Mesenchymal stem cell (in vitro differentiated cells and primary cell): ENCODE measurements at regions not wholly inside any gene's neighbourhood (a gene's known extent, or its start where the extent isn't known, plus 50 kb on each side); places are given as distances from the start of the nearest gene placed in this dataset.

ENCODE experiments used
- DNase-seq: peaks from one replicate; pipeline ENCODE4 v3.0.0-alpha.2; 2013
- H2AFZ ChIP-seq: one replicate; pipeline ENCODE4 v1.6.1; 2013; ENCODE audit warnings: low read depth, mild to moderate bottlenecking, control low read depth, inconsistent platforms, low read length, moderate library complexity
- H2AK5ac ChIP-seq: 2 replicates; pipeline ENCODE4 v1.6.1; 2013; ENCODE audit warnings: low read length, moderate library complexity, mild to moderate bottlenecking, inconsistent platforms; ENCODE audit not compliant: severe bottlenecking
- H2BK120ac ChIP-seq: one replicate; pipeline ENCODE4 v1.6.1; 2013; ENCODE audit warnings: low read depth, mild to moderate bottlenecking, inconsistent platforms, low read length, moderate library complexity
- H2BK12ac ChIP-seq, 2 experiments: one replicate each; pipeline ENCODE4 v1.6.1; 2013; ENCODE audit warnings: inconsistent platforms in 2 of 2, low read length in 2 of 2, mild to moderate bottlenecking in 2 of 2, moderate library complexity in 2 of 2, control low read depth in 1 of 2
- H2BK15ac ChIP-seq: one replicate; pipeline ENCODE4 v1.6.1; 2013; ENCODE audit warnings: mild to moderate bottlenecking, low read depth, inconsistent platforms; ENCODE audit not compliant: poor library complexity, severe bottlenecking
- H2BK5ac ChIP-seq: 2 replicates; pipeline ENCODE4 v1.6.1; 2013; ENCODE audit warnings: low read depth, mild to moderate bottlenecking, low read length, control low read depth, inconsistent platforms; ENCODE audit not compliant: poor library complexity, severe bottlenecking
- H3K14ac ChIP-seq, 2 experiments: one replicate each; pipeline ENCODE4 v1.6.1; 2013; ENCODE audit warnings: inconsistent platforms in 2 of 2, low read length in 2 of 2, control low read depth in 1 of 2, mild to moderate bottlenecking in 1 of 2, moderate library complexity in 1 of 2
- H3K18ac ChIP-seq, 2 experiments: one replicate each; pipeline ENCODE4 v1.6.1; 2013; ENCODE audit warnings: inconsistent platforms in 2 of 2, low read length in 2 of 2, control low read depth in 1 of 2, low read depth in 1 of 2, mild to moderate bottlenecking in 1 of 2
- H3K23ac ChIP-seq, 2 experiments: one replicate each; pipeline ENCODE4 v1.6.1; 2013; ENCODE audit warnings: inconsistent platforms in 2 of 2, low read length in 2 of 2, mild to moderate bottlenecking in 2 of 2, moderate library complexity in 2 of 2, control low read depth in 1 of 2
- H3K27ac ChIP-seq: 2 replicates; pipeline ENCODE4 v1.5.1; 2013; ENCODE audit warnings: mild to moderate bottlenecking, moderate library complexity, low read length, control low read depth, inconsistent platforms; ENCODE audit not compliant: poor library complexity, severe bottlenecking
- H3K27me3 ChIP-seq, 2 experiments: 2 replicates each; pipeline versions ENCODE4 v1.6.1 to v1.7.0; 2013; ENCODE audit warnings: low read length in 2 of 2, mild to moderate bottlenecking in 2 of 2, moderate library complexity in 2 of 2, control low read depth in 1 of 2, inconsistent platforms in 1 of 2; ENCODE audit not compliant: control insufficient read depth in 1 of 2, insufficient read depth in 1 of 2
- H3K36me3 ChIP-seq, 2 experiments: 2 replicates each; pipeline versions ENCODE4 v1.6.1 to v1.7.0; 2013; ENCODE audit warnings: low read length in 2 of 2, control low read depth in 1 of 2, inconsistent platforms in 1 of 2, low read depth in 1 of 2, mild to moderate bottlenecking in 1 of 2; ENCODE audit not compliant: insufficient read depth in 2 of 2, control insufficient read depth in 1 of 2
- H3K4ac ChIP-seq, 2 experiments: one replicate each; pipeline ENCODE4 v1.6.1; 2013; ENCODE audit warnings: inconsistent platforms in 2 of 2, low read length in 2 of 2, mild to moderate bottlenecking in 2 of 2, moderate library complexity in 2 of 2, control low read depth in 1 of 2, low read depth in 1 of 2
- H3K4me1 ChIP-seq: 2 replicates; pipeline ENCODE4 v1.6.1; 2013; ENCODE audit warnings: low read depth, low read length, control low read depth; ENCODE audit not compliant: control insufficient read depth, insufficient read depth
- H3K4me2 ChIP-seq: 2 replicates; pipeline ENCODE4 v1.6.1; 2013; ENCODE audit warnings: low read length, mild to moderate bottlenecking, inconsistent platforms; ENCODE audit not compliant: poor library complexity, severe bottlenecking
- H3K4me3 ChIP-seq, 2 experiments: 2 replicates each; pipeline versions ENCODE4 v1.5.1 to v1.7.0; 2013; ENCODE audit warnings: low read length in 2 of 2, mild to moderate bottlenecking in 2 of 2, control low read depth in 1 of 2, low read depth in 1 of 2; ENCODE audit not compliant: insufficient read depth in 1 of 2
- H3K79me1 ChIP-seq: replicated peaks from 2 replicates; pipeline ENCODE4 v1.6.1; 2013; ENCODE audit warnings: mild to moderate bottlenecking, control low read depth, low read length, inconsistent platforms; ENCODE audit not compliant: poor library complexity, severe bottlenecking
- H3K9ac ChIP-seq: 2 replicates; pipeline ENCODE4 v1.7.0; 2013; ENCODE audit warnings: mild to moderate bottlenecking, low read length, moderate library complexity
- H3K9me3 ChIP-seq: 2 replicates; pipeline ENCODE4 v1.7.0; 2013; ENCODE audit warnings: mild to moderate bottlenecking, low read length; ENCODE audit not compliant: control insufficient read depth
- H4K8ac ChIP-seq: one replicate; pipeline ENCODE4 v1.6.1; 2013; ENCODE audit warnings: inconsistent platforms, mild to moderate bottlenecking, low read length, moderate library complexity
- H4K91ac ChIP-seq: one replicate; pipeline ENCODE4 v1.6.1; 2013; ENCODE audit warnings: mild to moderate bottlenecking, low read length, inconsistent platforms
- WGBS: methylation state at CpG from one replicate; pipeline ENCODE4 v1.1.7; 2013; ENCODE audit warnings: mixed read lengths; 5-methylcytosine and 5-hydroxymethylcytosine counted together

DNA sequence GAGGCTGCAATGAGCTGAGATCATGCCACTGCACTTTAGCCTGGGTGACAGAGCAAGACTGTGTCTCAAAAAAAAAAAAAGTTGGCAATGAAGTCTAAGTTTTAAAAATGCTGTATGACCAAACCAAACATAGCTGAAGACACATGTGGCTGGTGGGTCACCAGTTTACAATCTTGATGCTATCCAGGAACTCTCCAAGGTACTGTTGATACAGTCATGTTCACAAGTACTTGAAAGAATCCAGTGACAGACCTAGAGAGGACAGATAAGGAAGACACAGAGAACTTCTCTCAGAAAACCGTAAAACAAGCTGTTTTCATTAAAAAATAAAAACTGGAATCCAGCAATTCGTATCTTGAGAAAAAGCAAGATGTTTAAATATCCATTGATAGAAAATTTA lies 95.7 kb downstream of the ACTBL2 start:
- no peaks in the 10 kb centered on the region for H3K27me3 ChIP-seq

DNA sequence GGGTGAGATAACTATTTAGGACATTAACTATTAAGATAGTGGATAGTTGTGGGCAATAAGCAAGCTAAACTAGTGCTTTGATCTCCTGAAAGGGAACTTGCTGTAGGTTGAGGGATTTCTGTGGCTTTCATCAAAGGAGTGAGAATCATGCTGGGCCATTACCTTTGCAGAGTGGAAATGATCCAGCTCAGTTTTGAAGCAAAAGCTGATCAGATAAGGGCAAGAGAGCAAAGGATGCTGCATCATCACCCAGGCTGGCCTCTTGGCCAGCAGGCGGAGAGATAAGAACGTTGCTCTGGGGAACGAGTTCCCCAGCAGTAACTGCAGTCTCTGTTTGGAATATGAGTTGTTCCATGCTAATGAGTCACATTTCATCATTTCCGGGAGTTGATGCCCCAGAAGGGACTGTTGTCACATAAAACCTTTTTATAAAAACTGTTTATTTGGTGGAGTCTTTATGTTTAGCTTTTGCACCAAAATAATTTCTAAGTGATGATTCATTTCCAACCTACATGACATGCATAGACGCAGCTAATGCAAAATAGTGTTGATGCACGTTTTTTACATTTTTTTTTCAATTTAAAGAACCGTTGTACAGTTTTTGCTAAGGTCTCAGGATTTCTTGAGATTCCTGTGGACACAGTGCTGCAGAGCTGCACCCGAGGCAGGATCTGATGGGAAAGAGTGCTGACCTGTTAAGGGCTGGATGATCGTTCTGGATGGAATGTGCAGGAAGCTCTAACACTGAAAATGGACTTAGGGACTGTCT lies 99.3 kb downstream of the ACTBL2 start:
- Histone ChIP-seq H3K79me1 (no peaks in the 10 kb centered on the region), H3K14ac (no peak overlapping the region), H2BK15ac (no peak overlapping the region), H3K27me3 (no peaks in the 10 kb centered on the region), H3K9ac (peak overlapping the region; percentile 78), H3K18ac (peak overlapping the region in 1 of 2 experiments; percentile 54), H4K8ac (peak overlapping the region; percentile 35), H3K23ac (no peak overlapping the region), H2BK120ac (peak overlapping the region; percentile 88), H3K4me1 (peaks cover 3% of the 10 kb centered on the region), H3K36me3 (no peaks in the 10 kb centered on the region), H4K91ac (peak overlapping the region; percentile 75), H3K4me2 (peak overlapping the region; percentile 2), H3K4me3 (no peak overlapping the region), H3K9me3 (no peaks in the 10 kb centered on the region), H2BK5ac (no peak overlapping the region), H3K27ac (peak overlapping the region; percentile 50), H2AFZ (no peak overlapping the region), H2AK5ac (no peak overlapping the region), H3K4ac (no peak overlapping the region), H2BK12ac (peak overlapping the region in 1 of 2 experiments; percentile 28)
- 0% methylated on average over 8 of the region's 9 CpGs for WGBS
- DNase-seq = peak; percentile 98

More for the DNA sequence above, 95.7 kb downstream of the ACTBL2 start:
- Histone ChIP-seq H3K4me2 (no peak overlapping the region), H3K4me3 (no peak overlapping the region), H2BK12ac (no peak overlapping the region), H3K9ac (no peak overlapping the region), H2BK120ac (no peak overlapping the region), H3K4me1 (peaks cover 3% of the 10 kb centered on the region), H3K4ac (no peak overlapping the region), H3K79me1 (no peaks in the 10 kb centered on the region), H2AFZ (no peak overlapping the region), H4K91ac (no peak overlapping the region), H3K14ac (no peak overlapping the region), H3K9me3 (no peaks in the 10 kb centered on the region), H2AK5ac (no peak overlapping the region), H2BK15ac (no peak overlapping the region), H3K36me3 (no peaks in the 10 kb centered on the region), H2BK5ac (no peak overlapping the region), H3K23ac (no peak overlapping the region), H3K27ac (no peak overlapping the region), H4K8ac (no peak overlapping the region), H3K18ac (no peak overlapping the region)
- DNase-seq = peak; percentile 69
- no CpG with 5 or more reads among the region's 2 CpGs for WGBS

DNA sequence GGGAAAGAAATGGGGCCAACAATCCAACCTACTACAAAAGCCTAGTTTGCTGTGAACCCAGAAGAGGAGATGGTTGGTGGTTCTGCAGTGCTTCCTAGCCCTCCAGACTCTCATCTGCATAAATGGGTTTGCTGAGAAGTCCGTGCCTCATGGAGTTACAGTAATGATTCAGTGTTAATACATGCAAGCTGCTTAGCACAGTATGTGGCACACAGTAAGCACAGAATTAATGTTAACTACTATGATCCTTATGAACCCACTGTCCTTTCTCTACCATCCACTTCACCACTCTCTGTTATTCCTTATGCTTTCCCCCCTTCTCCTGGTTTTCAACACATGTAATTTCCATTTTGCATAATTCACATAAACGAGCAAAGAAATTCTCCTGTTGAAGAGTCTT lies 100.0 kb downstream of the ACTBL2 start:
- Histone ChIP-seq H3K36me3 (no peaks in the 10 kb centered on the region), H3K27me3 (no peaks in the 10 kb centered on the region), H3K4me2 (no peak overlapping the region), H3K4ac (peak overlapping the region; percentile 83 to 96), H3K9ac (peak overlapping the region; percentile 78), H3K14ac (peak overlapping the region in 1 of 2 experiments; percentile 19), H2BK12ac (peak overlapping the region; percentile 42 to 100), H3K23ac (peak overlapping the region in 1 of 2 experiments; percentile 84), H2AFZ (no peak overlapping the region), H2BK15ac (no peak overlapping the region), H4K91ac (peak overlapping the region; percentile 98), H2AK5ac (no peak overlapping the region), H3K4me1 (peaks cover 3% of the 10 kb centered on the region), H3K27ac (no peak overlapping the region), H3K18ac (peak overlapping the region; percentile 90 to 98), H4K8ac (peak overlapping the region; percentile 81), H2BK120ac (peak overlapping the region; percentile 88), H3K4me3 (no peak overlapping the region), H3K9me3 (no peaks in the 10 kb centered on the region), H2BK5ac (no peak overlapping the region), H3K79me1 (no peaks in the 10 kb centered on the region)
- WGBS = 36% methylated on average over 1 of the region's 2 CpGs
- peak; percentile 31 for DNase-seq

DNA sequence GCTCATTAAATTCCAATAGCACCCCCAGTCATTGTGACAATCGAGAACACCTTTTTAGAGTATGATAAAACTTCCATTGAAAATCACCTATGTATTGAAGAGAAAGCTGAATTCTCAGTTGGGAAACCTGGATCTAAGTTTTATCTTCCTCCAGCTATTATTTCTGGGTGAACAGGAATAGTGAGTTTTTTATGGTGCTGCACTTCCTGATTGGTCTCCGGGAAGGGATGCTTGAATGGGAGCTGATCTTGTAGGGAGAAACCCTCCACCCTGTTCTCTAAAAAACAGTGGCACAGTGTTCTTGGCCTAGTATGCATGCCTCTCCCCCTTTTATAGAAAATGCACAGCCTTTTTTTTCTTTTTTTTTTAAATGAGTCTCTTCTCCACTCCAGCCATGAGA lies 112.2 kb downstream of the ACTBL2 start:
- Histone ChIP-seq H3K27me3 (peaks cover 0 to 10% of the 10 kb centered on the region in 2 experiments), H3K4me1 (no peaks in the 10 kb centered on the region), H4K91ac (no peak overlapping the region), H3K36me3 (no peaks in the 10 kb centered on the region), H2BK12ac (no peak overlapping the region), H2AFZ (no peak overlapping the region), H3K9me3 (no peaks in the 10 kb centered on the region), H3K14ac (no peak overlapping the region), H2BK15ac (no peak overlapping the region), H3K9ac (no peak overlapping the region), H2BK5ac (no peak overlapping the region), H3K4me3 (no peak overlapping the region), H3K4ac (no peak overlapping the region), H3K23ac (no peak overlapping the region), H2AK5ac (no peak overlapping the region), H3K79me1 (no peaks in the 10 kb centered on the region), H3K18ac (no peak overlapping the region), H2BK120ac (no peak overlapping the region), H3K27ac (no peak overlapping the region), H4K8ac (no peak overlapping the region), H3K4me2 (no peak overlapping the region)
- WGBS = 29% methylated on average over 1 of the region's 2 CpGs
- DNase-seq = no peak
